Uterus (tissue), 2 donors: ENCODE measurements at regions not wholly inside any gene's neighbourhood (a gene's known extent, or its start where the extent isn't known, plus 50 kb on each side); places are given as distances from the start of the nearest gene placed in this dataset.

Experiments used
- POLR2A ChIP-seq, 2 donors: fragments of 450-650 bp; IDR thresholded peaks; one replicate each; pipeline ENCODE4 v1.6.1; 2016; ENCODE audit warnings: antibody characterized with exemption in 2 of 2, mild to moderate bottlenecking in 1 of 2, moderate library complexity in 1 of 2
- TF ChIP-seq, protein P1 (sequence below), 4 experiments: fragments of 200-600 bp in 2 of 4; fragments of 450-650 bp in 2 of 4; sonication (generic) in 2 of 4; IDR thresholded peaks; one replicate each; pipeline ENCODE4 v1.5.1; 2016 to 2019; ENCODE audit warnings: antibody characterized with exemption in 4 of 4, mild to moderate bottlenecking in 2 of 4, moderate library complexity in 1 of 4

DNA sequence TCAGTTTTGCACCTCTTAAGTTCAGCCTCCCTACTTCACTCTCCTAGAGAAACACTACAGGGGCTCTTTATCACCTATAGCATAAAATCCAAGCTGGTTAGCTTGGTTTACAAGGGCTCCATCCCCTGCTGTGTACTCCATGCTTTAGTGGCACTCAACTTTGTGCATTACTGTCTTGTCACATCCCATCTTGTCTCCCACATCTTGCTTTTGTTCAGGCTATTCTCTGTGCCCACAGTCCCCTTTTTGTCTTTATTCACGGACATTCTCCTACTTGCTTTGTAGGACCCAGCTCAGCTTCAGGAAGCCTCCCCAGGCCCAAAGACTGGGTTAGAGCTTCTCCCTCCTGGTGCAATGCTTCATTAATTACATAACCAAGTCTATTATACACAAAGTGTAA lies 107.9 kb upstream of the SPACA1 start:
- TF ChIP-seq, protein P1, sequence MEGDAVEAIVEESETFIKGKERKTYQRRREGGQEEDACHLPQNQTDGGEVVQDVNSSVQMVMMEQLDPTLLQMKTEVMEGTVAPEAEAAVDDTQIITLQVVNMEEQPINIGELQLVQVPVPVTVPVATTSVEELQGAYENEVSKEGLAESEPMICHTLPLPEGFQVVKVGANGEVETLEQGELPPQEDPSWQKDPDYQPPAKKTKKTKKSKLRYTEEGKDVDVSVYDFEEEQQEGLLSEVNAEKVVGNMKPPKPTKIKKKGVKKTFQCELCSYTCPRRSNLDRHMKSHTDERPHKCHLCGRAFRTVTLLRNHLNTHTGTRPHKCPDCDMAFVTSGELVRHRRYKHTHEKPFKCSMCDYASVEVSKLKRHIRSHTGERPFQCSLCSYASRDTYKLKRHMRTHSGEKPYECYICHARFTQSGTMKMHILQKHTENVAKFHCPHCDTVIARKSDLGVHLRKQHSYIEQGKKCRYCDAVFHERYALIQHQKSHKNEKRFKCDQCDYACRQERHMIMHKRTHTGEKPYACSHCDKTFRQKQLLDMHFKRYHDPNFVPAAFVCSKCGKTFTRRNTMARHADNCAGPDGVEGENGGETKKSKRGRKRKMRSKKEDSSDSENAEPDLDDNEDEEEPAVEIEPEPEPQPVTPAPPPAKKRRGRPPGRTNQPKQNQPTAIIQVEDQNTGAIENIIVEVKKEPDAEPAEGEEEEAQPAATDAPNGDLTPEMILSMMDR (IDR thresholded peaks at IDR 0.05), result no peak
- TF ChIP-seq POLR2A (IDR thresholded peaks at IDR 0.05), result no peak
